Urothelium cell line (cell line): ENCODE measurements at regions not wholly inside any gene's neighbourhood (a gene's known extent, or its start where the extent isn't known, plus 50 kb on each side); places are given as distances from the start of the nearest gene placed in this dataset.
A peak's percentile ranks its signal among the peaks of the same experiment; 100 is the strongest.

ENCODE experiments used
- DNase-seq: peaks from one replicate; pipeline ENCODE4 v3.0.0; 2011; ENCODE audit warnings: low spot score, mixed read lengths
- FAIRE-seq: peaks from 2 replicates; lab custom pipeline; 2011; peaks lifted over from hg19 to GRCh38; lab: Jason Lieb, UNC

- no peak for FAIRE-seq
- DNase-seq = no peak
Observed at GRCh38 chr13:22693691-22694090, 487.1 kb upstream of the SGCG start.

GRCh38 chr13:22696433-22696832 lies 484.3 kb upstream of the SGCG start:
- no peak for FAIRE-seq
- no peak for DNase-seq

GRCh38 chr13:22698467-22698866 lies 482.3 kb upstream of the SGCG start:
- FAIRE-seq = no peak
- DNase-seq = no peak

GRCh38 chr13:22700246-22700887 lies 480.4 kb upstream of the SGCG start:
- DNase-seq (no peak), FAIRE-seq (no peak)

- peak; percentile 48 for DNase-seq
- FAIRE-seq = no peak
Observed at GRCh38 chr13:22703601-22704209, 477.1 kb upstream of the SGCG start.

- DNase-seq (no peak), FAIRE-seq (no peak)
Observed at GRCh38 chr13:22707946-22708345, 472.8 kb upstream of the SGCG start.

- FAIRE-seq (no peak), DNase-seq (no peak)
Observed at GRCh38 chr13:22717036-22717435, 463.7 kb upstream of the SGCG start.

GRCh38 chr13:22726726-22727125 lies 454.1 kb upstream of the SGCG start:
- FAIRE-seq = no peak
- no peak for DNase-seq

GRCh38 chr13:22735011-22735995 lies 445.5 kb upstream of the SGCG start:
- no peak for FAIRE-seq
- DNase-seq = no peak

- no peak for DNase-seq
- FAIRE-seq = no peak
Observed at GRCh38 chr13:22736084-22736767, 444.6 kb upstream of the SGCG start.

- no peak for DNase-seq
- FAIRE-seq = no peak
Observed at GRCh38 chr13:22736768-22737092, 444.0 kb upstream of the SGCG start.

GRCh38 chr13:22738357-22738756 lies 442.4 kb upstream of the SGCG start:
- FAIRE-seq = no peak
- no peak for DNase-seq

- DNase-seq (no peak), FAIRE-seq (no peak)
Observed at GRCh38 chr13:22740264-22740663, 440.5 kb upstream of the SGCG start.

GRCh38 chr13:22744688-22745452 lies 435.9 kb upstream of the SGCG start:
- FAIRE-seq (no peak), DNase-seq (peak; percentile 64)

GRCh38 chr13:22748866-22749577 lies 431.8 kb upstream of the SGCG start:
- FAIRE-seq (no peak), DNase-seq (no peak)

- FAIRE-seq (no peak), DNase-seq (no peak)
Observed at GRCh38 chr13:22749626-22750025, 431.2 kb upstream of the SGCG start.

- FAIRE-seq = no peak
Observed at GRCh38 chr13:22757530-22758120, 423.2 kb upstream of the SGCG start.

GRCh38 chr13:22758245-22758644 lies 422.5 kb upstream of the SGCG start:
- no peak for DNase-seq
- no peak for FAIRE-seq

More at GRCh38 chr13:22757530-22758120, 423.2 kb upstream of the SGCG start:
- DNase-seq = no peak

GRCh38 chr13:22761709-22762108 lies 419.1 kb upstream of the SGCG start:
- FAIRE-seq = no peak

More at GRCh38 chr13:22761709-22762108, 419.1 kb upstream of the SGCG start:
- DNase-seq = no peak
